CD4-positive, alpha-beta T cell (primary cell): ENCODE measurements at regions not wholly inside any gene's neighbourhood (a gene's known extent, or its start where the extent isn't known, plus 50 kb on each side); places are given as distances from the start of the nearest gene placed in this dataset.

Experiments used
- ATAC-seq: fragments of 200-7000 bp; cut with Tn5 transposase; one replicate; pipeline ENCODE4 v1.10.0; 2022; ENCODE audit warnings: mild to moderate bottlenecking; ENCODE audit not compliant: poor library complexity
- CTCF ChIA-PET: fragments of 350-600 bp; sonication (Branson Sonifier 250); formaldehyde crosslinking; loops from one replicate; lab custom pipeline; 2021; ENCODE audit warnings: antibody characterized with exemption, inconsistent platforms; lab: Charles Lee
- POLR2A ChIA-PET: fragments of 350-600 bp; sonication (Branson Sonifier 250); formaldehyde crosslinking; loops from one replicate; lab custom pipeline; 2021; ENCODE audit warnings: antibody characterized with exemption, inconsistent platforms; lab: Charles Lee
- DNase-seq, 14 experiments: peaks; one replicate each; pipeline ENCODE4 v3.0.0-alpha.2; 2013 to 2020; ENCODE audit warnings: mixed read lengths in 2 of 14
- H3K27ac ChIP-seq, 2 donors: one replicate each; pipeline versions ENCODE4 v1.5.1 to v1.7.0; 2013; ENCODE audit warnings: low read length in 2 of 2, low read depth in 1 of 2, mild to moderate bottlenecking in 1 of 2
- H3K27me3 ChIP-seq, 2 experiments: 1 replicate in 1 of 2; 2 replicates in 1 of 2; pipeline versions ENCODE4 v1.6.1 to v1.7.0; 2013; ENCODE audit warnings: low read length in 2 of 2, control low read depth in 1 of 2, mild to moderate bottlenecking in 1 of 2, moderate library complexity in 1 of 2; ENCODE audit not compliant: insufficient read depth in 2 of 2, control insufficient read depth in 1 of 2
- H3K36me3 ChIP-seq: one replicate; pipeline ENCODE4 v1.6.1; 2013; ENCODE audit warnings: low read length, control low read depth; ENCODE audit not compliant: insufficient read depth
- H3K4me1 ChIP-seq: one replicate; pipeline ENCODE4 v1.6.1; 2013; ENCODE audit warnings: low read length, control low read depth; ENCODE audit not compliant: insufficient read depth
- H3K4me3 ChIP-seq: one replicate; pipeline ENCODE4 v1.5.1; 2013; ENCODE audit warnings: mild to moderate bottlenecking, low read length, moderate library complexity
- H3K9me3 ChIP-seq, 2 experiments: 1 replicate in 1 of 2; 2 replicates in 1 of 2; pipeline versions ENCODE4 v1.6.1 to v1.7.0; 2013; ENCODE audit warnings: low read length in 2 of 2, mild to moderate bottlenecking in 2 of 2, control low read depth in 1 of 2, moderate library complexity in 1 of 2; ENCODE audit not compliant: control insufficient read depth in 1 of 2, insufficient read depth in 1 of 2
- H3K27ac Mint-ChIP-seq: one replicate; pipeline ENCODE4 v1.8.0; 2020; ENCODE audit warnings: mixed read lengths
- H3K27me3 Mint-ChIP-seq: one replicate; pipeline ENCODE4 v1.8.0; 2021; ENCODE audit warnings: mixed read lengths
- H3K36me3 Mint-ChIP-seq: one replicate; pipeline ENCODE4 v1.8.0; 2021; ENCODE audit warnings: low read depth, mixed read lengths
- H3K4me1 Mint-ChIP-seq: one replicate; pipeline ENCODE4 v1.8.0; 2021; ENCODE audit warnings: low read depth, mixed read lengths
- H3K4me3 Mint-ChIP-seq: one replicate; pipeline ENCODE4 v1.8.0; 2020; ENCODE audit warnings: mild to moderate bottlenecking, mixed read lengths
- H3K9me3 Mint-ChIP-seq: one replicate; pipeline ENCODE4 v1.8.0; 2020; ENCODE audit warnings: mixed read lengths
- intact Hi-C, 2 experiments: fragments of 100-400 bp; cut with DNase I in 1 of 2; cut with micrococcal nuclease in 1 of 2; formaldehyde crosslinking; loops; one replicate each; pipeline versions ENCODE4 v1.15.1 to v1.9.0; 2023 to 2025; cut with DNase I, micrococcal nuclease
- TF ChIP-seq, protein P1 (sequence below): fragments of 200-600 bp; IDR thresholded peaks from one replicate; pipeline ENCODE4 v1.8.0; 2022; ENCODE audit warnings: antibody characterized with exemption, mild to moderate bottlenecking

DNA sequence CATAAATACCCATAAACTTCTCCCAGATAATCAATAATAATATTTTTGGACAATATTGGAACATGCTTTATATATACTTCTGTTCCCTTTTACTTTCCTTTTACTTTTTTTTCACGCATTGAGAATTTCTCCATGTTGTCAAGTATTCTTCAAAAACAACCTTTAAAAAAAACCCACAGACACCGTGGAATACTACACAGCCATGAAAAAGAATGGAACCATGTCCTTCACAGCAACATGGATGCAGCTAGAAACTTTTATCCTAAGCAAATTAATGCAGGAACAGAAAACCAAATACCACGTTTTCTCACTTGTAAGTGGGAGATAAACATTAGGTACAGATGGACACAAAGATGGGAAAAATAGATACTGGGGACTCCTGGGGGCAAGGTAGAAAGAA, 854.7 kb downstream of the TBC1D22A start:
- Histone ChIP-seq H3K4me1 (no peaks in the 10 kb centered on the region), H3K4me3 (no peak overlapping the region), H3K36me3 (no peaks in the 10 kb centered on the region), H3K27ac (no peak overlapping the region), H3K9me3 (peaks cover 0 to 16% of the 10 kb centered on the region in 2 experiments), H3K27me3 (peaks cover 0 to 2% of the 10 kb centered on the region in 2 experiments)
- no peaks in the 10 kb centered on the region for H3K36me3 Mint-ChIP-seq
- no peak for DNase-seq
- no peak overlapping the region for H3K27ac Mint-ChIP-seq
- H3K27me3 Mint-ChIP-seq, result peaks cover 22% of the 10 kb centered on the region
- no peak overlapping the region for H3K4me3 Mint-ChIP-seq
- CTCF ChIA-PET, result no interaction called here
- no peaks in the 10 kb centered on the region for H3K4me1 Mint-ChIP-seq
- POLR2A ChIA-PET, result no interaction called here
- no peaks in the 10 kb centered on the region for H3K9me3 Mint-ChIP-seq
- intact Hi-C loops, result no loop called here
- TF ChIP-seq, protein P1, sequence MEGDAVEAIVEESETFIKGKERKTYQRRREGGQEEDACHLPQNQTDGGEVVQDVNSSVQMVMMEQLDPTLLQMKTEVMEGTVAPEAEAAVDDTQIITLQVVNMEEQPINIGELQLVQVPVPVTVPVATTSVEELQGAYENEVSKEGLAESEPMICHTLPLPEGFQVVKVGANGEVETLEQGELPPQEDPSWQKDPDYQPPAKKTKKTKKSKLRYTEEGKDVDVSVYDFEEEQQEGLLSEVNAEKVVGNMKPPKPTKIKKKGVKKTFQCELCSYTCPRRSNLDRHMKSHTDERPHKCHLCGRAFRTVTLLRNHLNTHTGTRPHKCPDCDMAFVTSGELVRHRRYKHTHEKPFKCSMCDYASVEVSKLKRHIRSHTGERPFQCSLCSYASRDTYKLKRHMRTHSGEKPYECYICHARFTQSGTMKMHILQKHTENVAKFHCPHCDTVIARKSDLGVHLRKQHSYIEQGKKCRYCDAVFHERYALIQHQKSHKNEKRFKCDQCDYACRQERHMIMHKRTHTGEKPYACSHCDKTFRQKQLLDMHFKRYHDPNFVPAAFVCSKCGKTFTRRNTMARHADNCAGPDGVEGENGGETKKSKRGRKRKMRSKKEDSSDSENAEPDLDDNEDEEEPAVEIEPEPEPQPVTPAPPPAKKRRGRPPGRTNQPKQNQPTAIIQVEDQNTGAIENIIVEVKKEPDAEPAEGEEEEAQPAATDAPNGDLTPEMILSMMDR, result no peak
- no peak for ATAC-seq

- Histone ChIP-seq H3K27ac (no peak overlapping the region), H3K4me3 (no peak overlapping the region), H3K4me1 (no peaks in the 10 kb centered on the region), H3K36me3 (no peaks in the 10 kb centered on the region), H3K9me3 (peaks cover 0 to 16% of the 10 kb centered on the region in 2 experiments), H3K27me3 (peaks cover 0 to 2% of the 10 kb centered on the region in 2 experiments)
- H3K27me3 Mint-ChIP-seq, result peaks cover 22% of the 10 kb centered on the region
- TF ChIP-seq, protein P1, result no peak
- no peaks in the 10 kb centered on the region for H3K4me1 Mint-ChIP-seq
- intact Hi-C loops, result no loop called here
- DNase-seq, result no peak
- no peak overlapping the region for H3K27ac Mint-ChIP-seq
- ChIA-PET CTCF (no interaction called here), POLR2A (no interaction called here)
- H3K36me3 Mint-ChIP-seq, result no peaks in the 10 kb centered on the region
- no peaks in the 10 kb centered on the region for H3K9me3 Mint-ChIP-seq
- no peak overlapping the region for H3K4me3 Mint-ChIP-seq
- no peak for ATAC-seq
Measured at GRCh38 chr22:47616396-47617020, 854.1 kb downstream of the TBC1D22A start.

- H3K4me1 ChIP-seq, result no peaks in the 10 kb centered on the region
- Mint-ChIP-seq H3K27me3 (peaks cover 22% of the 10 kb centered on the region), H3K36me3 (no peaks in the 10 kb centered on the region), H3K9me3 (no peaks in the 10 kb centered on the region), H3K27ac (no peak overlapping the region), H3K4me3 (no peak overlapping the region), H3K4me1 (no peaks in the 10 kb centered on the region)
- H3K36me3 ChIP-seq, result no peaks in the 10 kb centered on the region
- TF ChIP-seq, protein P1, result no peak
- no peak overlapping the region for H3K4me3 ChIP-seq
- H3K27me3 ChIP-seq, result no peaks in the 10 kb centered on the region
- H3K27ac ChIP-seq, result no peak overlapping the region
- intact Hi-C loops, result no loop called here
- ATAC-seq (no peak), DNase-seq (no peak)
- H3K9me3 ChIP-seq, result peaks cover 0 to 21% of the 10 kb centered on the region in 2 experiments
- CTCF ChIA-PET, result no interaction called here
- POLR2A ChIA-PET, result no interaction called here
Measured at GRCh38 chr22:47615051-47615450, 852.6 kb downstream of the TBC1D22A start.
